G401 (cell line): ENCODE measurements at regions not wholly inside any gene's neighbourhood (a gene's known extent, or its start where the extent isn't known, plus 50 kb on each side); places are given as distances from the start of the nearest gene placed in this dataset.
"Not testable (repeated sequence)": the region's sequence is repeated elsewhere in the genome, so short reads cannot be mapped to it uniquely, and the experiment has no call there.

Experiments
- DNase-seq: peaks from one replicate; pipeline ENCODE4 v3.0.0-alpha.2; 2015; ENCODE audit warnings: low spot score
- in situ Hi-C: cut with HindIII; loops from 2 replicates; pipeline ENCODE4 v1.10.0; 2016; ENCODE audit warnings: low sequenced_read_pairs, mixed read lengths

- DNase-seq: no peak
- in situ Hi-C loops: no loop called here
These were observed 86.5 kb upstream of the SYN3 start for GRCh38 chr22:33144721-33145120.

GRCh38 chr22:33142282-33143055 is 84.3 kb upstream of the SYN3 start:
- in situ Hi-C loops: no loop called here

GRCh38 chr22:33139937-33140336 is 81.8 kb upstream of the SYN3 start:
- in situ Hi-C loops: no loop called here
- DNase-seq: no peak

More at GRCh38 chr22:33142282-33143055, 84.3 kb upstream of the SYN3 start:
- no peak for DNase-seq

GRCh38 chr22:33138333-33138732 is 80.2 kb upstream of the SYN3 start:
- in situ Hi-C loops, DNase-seq: not testable (repeated sequence)

GRCh38 chr22:33130473-33130872 is 72.3 kb upstream of the SYN3 start:
- in situ Hi-C loops: no loop called here
- no peak for DNase-seq

GRCh38 chr22:33129621-33130020 is 71.4 kb upstream of the SYN3 start:
- in situ Hi-C loops: no loop called here
- DNase-seq: no peak

- peak; percentile 73 for DNase-seq
- in situ Hi-C loops: no loop called here
These were observed 68.7 kb upstream of the SYN3 start for GRCh38 chr22:33126881-33127280.

GRCh38 chr22:33124471-33124870 is 66.3 kb upstream of the SYN3 start:
- no peak for DNase-seq
- in situ Hi-C loops: no loop called here

GRCh38 chr22:33122439-33122838 is 64.3 kb upstream of the SYN3 start:
- in situ Hi-C loops: not testable (repeated sequence)

GRCh38 chr22:33119044-33119443 is 60.9 kb upstream of the SYN3 start:
- in situ Hi-C loops: no loop called here
- DNase-seq: no peak

More at GRCh38 chr22:33122439-33122838, 64.3 kb upstream of the SYN3 start:
- DNase-seq: peak; percentile 24

- DNase-seq: no peak
- in situ Hi-C loops: no loop called here
These were observed 59.6 kb upstream of the SYN3 start for GRCh38 chr22:33117821-33118220.

GRCh38 chr22:33116841-33117547 is 58.8 kb upstream of the SYN3 start:
- in situ Hi-C loops: no loop called here
- DNase-seq: no peak

- DNase-seq: no peak
- in situ Hi-C loops: no loop called here
These were observed 56.4 kb upstream of the SYN3 start for GRCh38 chr22:33114565-33114964.

- in situ Hi-C loops: no loop called here
- peak; percentile 41 for DNase-seq
These were observed 54.4 kb upstream of the SYN3 start for GRCh38 chr22:33112580-33112979.

GRCh38 chr22:33111491-33111890 is 53.3 kb upstream of the SYN3 start:
- in situ Hi-C loops: no loop called here
- no peak for DNase-seq

GRCh38 chr22:33110562-33111163 is 52.5 kb upstream of the SYN3 start:
- in situ Hi-C loops: no loop called here
- peak; percentile 90 for DNase-seq

- peak; percentile 78 for DNase-seq
- in situ Hi-C loops: no loop called here
These were observed 51.6 kb upstream of the SYN3 start for GRCh38 chr22:33109514-33110430.

- in situ Hi-C loops: no loop called here
- no peak for DNase-seq
These were observed 49.9 kb upstream of the SYN3 start for GRCh38 chr22:33108037-33108436.
